ENCODE measurements at regions not wholly inside any gene's neighbourhood (a gene's known extent, or its start where the extent isn't known, plus 50 kb on each side); places are given as distances from the start of the nearest gene placed in this dataset.

DNA sequence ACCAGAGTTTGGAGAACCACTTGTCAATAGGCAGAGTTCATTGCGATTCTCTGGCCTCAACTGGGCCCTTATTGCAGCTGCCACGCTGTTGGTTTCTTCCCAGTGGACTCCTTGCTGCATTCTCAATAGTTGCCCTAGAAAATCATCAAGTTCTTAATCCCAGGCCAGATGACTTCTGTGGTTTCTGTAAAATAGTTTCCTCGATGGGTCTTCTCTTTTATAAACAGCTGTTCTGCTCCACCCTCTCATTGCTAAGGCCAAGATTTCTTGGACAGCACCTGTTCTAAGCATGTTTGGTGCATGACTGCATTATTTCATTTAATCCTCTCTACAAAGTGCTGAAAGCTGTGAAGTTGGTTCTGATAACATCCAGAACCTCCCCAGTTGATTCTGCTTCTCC is 131.0 kb downstream of the BCL2L11 start:
- TF ChIP-seq, protein P1, sequence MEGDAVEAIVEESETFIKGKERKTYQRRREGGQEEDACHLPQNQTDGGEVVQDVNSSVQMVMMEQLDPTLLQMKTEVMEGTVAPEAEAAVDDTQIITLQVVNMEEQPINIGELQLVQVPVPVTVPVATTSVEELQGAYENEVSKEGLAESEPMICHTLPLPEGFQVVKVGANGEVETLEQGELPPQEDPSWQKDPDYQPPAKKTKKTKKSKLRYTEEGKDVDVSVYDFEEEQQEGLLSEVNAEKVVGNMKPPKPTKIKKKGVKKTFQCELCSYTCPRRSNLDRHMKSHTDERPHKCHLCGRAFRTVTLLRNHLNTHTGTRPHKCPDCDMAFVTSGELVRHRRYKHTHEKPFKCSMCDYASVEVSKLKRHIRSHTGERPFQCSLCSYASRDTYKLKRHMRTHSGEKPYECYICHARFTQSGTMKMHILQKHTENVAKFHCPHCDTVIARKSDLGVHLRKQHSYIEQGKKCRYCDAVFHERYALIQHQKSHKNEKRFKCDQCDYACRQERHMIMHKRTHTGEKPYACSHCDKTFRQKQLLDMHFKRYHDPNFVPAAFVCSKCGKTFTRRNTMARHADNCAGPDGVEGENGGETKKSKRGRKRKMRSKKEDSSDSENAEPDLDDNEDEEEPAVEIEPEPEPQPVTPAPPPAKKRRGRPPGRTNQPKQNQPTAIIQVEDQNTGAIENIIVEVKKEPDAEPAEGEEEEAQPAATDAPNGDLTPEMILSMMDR (IDR thresholded peaks at IDR 0.05): no peak
- TF ChIP-seq ZFX (IDR thresholded peaks at IDR 0.05; ENCODE audit: borderline replicate concordance): no peak

All from 22Rv1 (cell line).